ENCODE measurements at regions not wholly inside any gene's neighbourhood (a gene's known extent, or its start where the extent isn't known, plus 50 kb on each side); places are given as distances from the start of the nearest gene placed in this dataset.

- no peaks in the 10 kb centered on the region for H3K4me1 ChIP-seq (ENCODE audit: control insufficient read depth in 4 of 4, insufficient read depth in 4 of 4, low read length in 3 of 4)
- H3K27me3 ChIP-seq (ENCODE audit: control insufficient read depth in 4 of 4, insufficient read depth in 4 of 4, low read length in 3 of 4): no peaks in the 10 kb centered on the region
- no peak for DNase-seq (ENCODE audit: low spot score)
- no peak overlapping the region for H3K27ac ChIP-seq (ENCODE audit: low read depth in 1 of 2, low read length in 2 of 2)
- no peak overlapping the region for H3K9ac ChIP-seq (ENCODE audit: low read depth in 1 of 2, low read length in 2 of 2)
- H3K36me3 ChIP-seq (ENCODE audit: control insufficient read depth in 4 of 4, insufficient read depth in 3 of 4, low read depth in 1 of 4, low read length in 3 of 4): no peaks in the 10 kb centered on the region
- peaks cover 0 to 1% (median 0%) of the 10 kb centered on the region in 4 donors for H3K9me3 ChIP-seq (ENCODE audit: control insufficient read depth in 4 of 4, low read length in 3 of 4)
- H3K4me3 ChIP-seq (ENCODE audit: low read depth in 1 of 3, low read length in 3 of 3): no peak overlapping the region
- TF ChIP-seq REST (IDR thresholded peaks at IDR 0.05): no peak
- TF ChIP-seq SP1 (IDR thresholded peaks at IDR 0.05): no peak
- TF ChIP-seq YY1 (IDR thresholded peaks at IDR 0.05): no peak
- no peak for TF ChIP-seq HNF4G (IDR thresholded peaks at IDR 0.05)
- no peak for TF ChIP-seq FOXA1 (IDR thresholded peaks at IDR 0.05)
- TF ChIP-seq TAF1 (conservative IDR thresholded peaks at IDR 0.05): no peak
- no peak for TF ChIP-seq RAD21 (IDR thresholded peaks at IDR 0.05)
- no peak for TF ChIP-seq JUND (IDR thresholded peaks at IDR 0.05)
- no peak for TF ChIP-seq HNF4A (conservative IDR thresholded peaks at IDR 0.05)
- no peak for TF ChIP-seq GABPA (IDR thresholded peaks at IDR 0.05 in 1 of 2, conservative IDR thresholded peaks at IDR 0.05 in 1 of 2)
- TF ChIP-seq EGR1 (IDR thresholded peaks at IDR 0.05; ENCODE audit: low read depth in 2 of 2): no peak
- no peak for TF ChIP-seq ATF3 (IDR thresholded peaks at IDR 0.05)
- 74% methylated on average over 1 of the region's 1 CpG for WGBS
Observed at GRCh38 chr12:14071833-14072232, 90.4 kb upstream of the GRIN2B start.

GRCh38 chr12:14072987-14073386 lies 91.6 kb upstream of the GRIN2B start:
- H3K9me3 ChIP-seq (ENCODE audit: control insufficient read depth in 4 of 4, low read length in 3 of 4): peaks cover 0 to 6% (median 2%) of the 10 kb centered on the region in 4 donors
- H3K4me3 ChIP-seq (ENCODE audit: low read depth in 1 of 3, low read length in 3 of 3): no peak overlapping the region
- H3K9ac ChIP-seq (ENCODE audit: low read depth in 1 of 2, low read length in 2 of 2): no peak overlapping the region
- H3K27me3 ChIP-seq (ENCODE audit: control insufficient read depth in 4 of 4, insufficient read depth in 4 of 4, low read length in 3 of 4): no peaks in the 10 kb centered on the region
- H3K36me3 ChIP-seq (ENCODE audit: control insufficient read depth in 4 of 4, insufficient read depth in 3 of 4, low read depth in 1 of 4, low read length in 3 of 4): no peaks in the 10 kb centered on the region
- DNase-seq (ENCODE audit: low spot score): no peak
- WGBS: 21% methylated on average over 1 of the region's 1 CpG
- no peaks in the 10 kb centered on the region for H3K4me1 ChIP-seq (ENCODE audit: control insufficient read depth in 4 of 4, insufficient read depth in 4 of 4, low read length in 3 of 4)
- TF ChIP-seq REST (IDR thresholded peaks at IDR 0.05) (no peak), RAD21 (IDR thresholded peaks at IDR 0.05) (no peak), YY1 (IDR thresholded peaks at IDR 0.05) (no peak), JUND (IDR thresholded peaks at IDR 0.05) (no peak), TAF1 (conservative IDR thresholded peaks at IDR 0.05) (no peak), HNF4G (IDR thresholded peaks at IDR 0.05) (no peak), EGR1 (IDR thresholded peaks at IDR 0.05; ENCODE audit: low read depth in 2 of 2) (no peak), FOXA1 (IDR thresholded peaks at IDR 0.05) (no peak), HNF4A (conservative IDR thresholded peaks at IDR 0.05) (no peak), ATF3 (IDR thresholded peaks at IDR 0.05) (no peak), FOXA2 (IDR thresholded peaks at IDR 0.05) (no peak), NR2F2 (IDR thresholded peaks at IDR 0.05) (no peak), SP1 (IDR thresholded peaks at IDR 0.05) (no peak), GABPA (IDR thresholded peaks at IDR 0.05 in 1 of 2, conservative IDR thresholded peaks at IDR 0.05 in 1 of 2) (no peak), CTCF (IDR thresholded peaks at IDR 0.05; ENCODE audit: low read depth, low read length, missing input control) (no peak), MAX (IDR thresholded peaks at IDR 0.05) (no peak)
- H3K27ac ChIP-seq (ENCODE audit: low read depth in 1 of 2, low read length in 2 of 2): no peak overlapping the region

Data from liver (tissue), 8 donors.